ENCODE measurements at regions not wholly inside any gene's neighbourhood (a gene's known extent, or its start where the extent isn't known, plus 50 kb on each side); places are given as distances from the start of the nearest gene placed in this dataset.

DNA sequence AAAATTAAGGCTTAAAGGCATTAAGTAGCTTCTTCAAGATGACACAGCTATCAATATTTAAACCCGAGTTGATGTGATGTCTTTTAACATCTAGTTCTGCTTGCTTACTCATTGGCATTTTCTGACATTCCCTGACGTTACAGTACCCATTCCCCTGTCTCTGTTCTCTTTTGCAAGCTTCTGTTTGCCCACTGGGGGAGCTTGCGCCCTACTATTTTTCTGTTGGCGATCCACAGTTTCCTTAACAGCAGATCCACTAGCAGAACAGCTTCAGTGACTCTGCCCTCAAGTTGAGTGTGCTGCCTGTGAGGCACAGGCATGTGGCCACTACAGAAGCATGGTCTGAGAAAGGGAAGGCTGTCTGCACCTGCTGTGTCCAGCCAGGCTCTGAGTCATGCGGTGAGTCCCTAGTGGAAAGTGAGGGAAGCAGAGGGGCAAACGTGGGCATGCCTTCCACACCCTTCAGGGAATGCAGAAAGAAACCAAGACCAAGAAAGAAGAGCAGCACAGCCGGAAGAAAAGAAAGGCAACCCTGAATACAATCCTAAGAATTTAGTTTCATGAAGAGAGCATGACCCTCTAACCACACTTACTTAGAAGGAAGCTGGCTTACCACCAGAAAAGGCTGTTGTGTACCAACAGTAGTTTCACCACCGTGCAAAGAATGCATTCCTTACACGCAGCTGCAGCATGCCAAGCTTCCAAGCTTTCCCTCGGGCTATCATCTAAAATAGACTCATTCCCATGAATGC lies 97.7 kb upstream of the VGLL2 start:
- TF ChIP-seq PKNOX1 (IDR thresholded peaks at IDR 0.05) (no peak), L3MBTL2 (conservative IDR thresholded peaks at IDR 0.05) (no peak; the same call in 1 of the 2 replicates), ZNF384 (IDR thresholded peaks at IDR 0.05) (no peak), FOXM1 (IDR thresholded peaks at IDR 0.05; ENCODE audit: borderline replicate concordance) (no peak), SP1 (IDR thresholded peaks at IDR 0.05) (no peak), FOXK2 (IDR thresholded peaks at IDR 0.05) (no peak), HDGF (IDR thresholded peaks at IDR 0.05; ENCODE audit: borderline replicate concordance) (no peak), TARDBP (IDR thresholded peaks at IDR 0.05) (no peak), FOXA1 (IDR thresholded peaks at IDR 0.05) (no peak), SUZ12 (IDR thresholded peaks at IDR 0.05) (no peak), ARNT (IDR thresholded peaks at IDR 0.05) (no peak)

Measured in HEK293T (cell line).